ENCODE measurements at regions not wholly inside any gene's neighbourhood (a gene's known extent, or its start where the extent isn't known, plus 50 kb on each side); places are given as distances from the start of the nearest gene placed in this dataset.

GRCh38 chr6:56862415-56863175, 92.3 kb upstream of the BEND6 start:
- no peak for DNase-seq

DNA sequence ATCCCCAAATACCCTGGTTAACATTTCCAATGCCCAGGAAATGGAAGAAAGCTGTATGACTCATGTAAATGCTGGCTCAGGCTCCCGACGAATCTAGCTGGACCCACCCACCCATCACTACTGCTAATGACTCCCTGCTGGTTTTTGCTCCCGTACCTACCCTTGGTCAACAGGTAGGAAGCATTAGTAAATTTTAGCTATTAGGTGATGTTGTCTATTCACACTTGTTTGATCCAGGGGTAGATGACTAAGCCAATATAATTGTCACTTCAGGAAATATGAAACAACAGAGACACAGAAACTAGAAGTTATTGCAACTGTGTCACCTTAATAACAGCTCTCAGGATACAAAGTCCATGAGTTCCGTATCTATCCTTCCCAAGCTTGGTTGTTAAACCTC, 94.4 kb upstream of the BEND6 start:
- no peak for DNase-seq

DNA sequence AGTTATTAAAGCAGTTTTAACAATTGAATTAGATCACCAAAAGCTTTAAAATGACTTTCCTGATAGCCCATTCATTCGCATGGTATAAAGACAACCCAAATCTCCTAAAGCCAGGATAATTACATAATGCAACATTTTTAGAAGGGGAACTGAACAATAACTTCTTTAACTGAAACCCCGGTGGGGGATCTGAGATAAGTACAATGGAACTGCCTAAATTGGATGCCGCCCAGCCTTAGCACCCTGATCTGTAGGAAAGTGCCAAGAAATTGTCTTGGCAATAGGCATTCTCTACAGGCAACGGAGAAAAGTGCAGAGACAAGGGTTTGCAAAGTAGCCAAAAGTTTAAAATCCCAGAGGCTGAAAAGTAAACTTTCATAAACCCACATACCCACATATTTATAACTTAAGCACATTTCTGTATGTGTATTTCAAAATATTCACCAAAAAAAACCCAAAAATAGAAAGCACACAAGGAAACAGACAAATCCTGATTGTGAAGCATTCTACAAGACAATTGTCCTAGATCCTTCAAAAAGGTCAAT, 98.8 kb upstream of the BEND6 start:
- no peak for DNase-seq

DNA sequence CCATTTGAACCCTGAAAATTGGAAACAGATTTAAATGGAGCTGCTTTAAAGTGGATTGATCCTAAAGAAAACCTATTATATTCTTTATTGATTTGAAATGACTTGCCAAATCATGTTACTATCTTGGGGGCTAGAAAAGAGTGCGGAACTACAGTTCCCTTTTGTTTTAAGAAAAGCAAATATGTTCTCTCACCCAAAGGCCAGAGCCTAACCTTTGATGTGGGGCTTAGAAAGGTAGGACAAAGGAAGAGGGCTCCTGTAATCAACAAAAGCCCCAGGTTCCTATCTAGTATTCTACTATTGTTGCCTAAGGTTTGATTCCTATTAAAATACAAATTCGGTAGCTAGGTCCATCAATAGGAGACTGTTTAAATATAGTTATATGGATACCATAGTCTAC, 100.8 kb upstream of the BEND6 start:
- no peak for DNase-seq

GRCh38 chr6:56853541-56853940, 101.4 kb upstream of the BEND6 start:
- no peak for DNase-seq

- DNase-seq, result no peak
These were observed 102.5 kb upstream of the BEND6 start for GRCh38 chr6:56852260-56853010.

DNA sequence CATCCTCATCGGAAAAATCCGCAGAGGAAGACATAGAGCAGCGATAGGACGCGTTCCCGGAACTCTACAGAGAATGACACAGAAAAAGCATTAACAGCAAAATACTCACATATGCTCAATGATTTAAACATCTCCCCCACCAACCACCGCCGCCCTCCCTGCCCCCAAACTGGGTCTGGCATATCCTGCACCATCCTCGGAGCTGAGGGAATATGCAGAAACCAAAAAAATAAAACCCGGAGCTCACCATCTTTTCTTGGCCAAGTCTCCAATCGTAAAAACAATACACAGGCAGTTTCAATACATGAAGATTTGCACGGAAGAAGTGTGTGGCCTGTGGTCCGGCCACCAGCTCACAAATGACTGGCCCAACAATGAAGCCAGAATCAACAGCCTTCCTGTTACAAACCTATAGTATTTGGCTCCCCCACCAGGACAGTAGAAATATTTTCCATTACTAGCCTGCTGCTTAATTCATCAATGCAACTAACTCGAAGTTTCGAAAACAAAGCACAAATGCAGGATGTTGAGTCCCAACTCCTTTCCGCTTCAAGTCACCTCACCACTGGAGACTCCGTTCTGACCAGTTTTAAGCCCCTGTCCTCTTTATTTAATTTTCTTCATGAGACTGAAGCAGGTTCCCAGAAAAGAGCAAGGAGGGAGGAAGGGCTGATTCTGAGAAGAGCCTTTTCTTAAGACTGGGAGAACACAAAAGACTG, 103.2 kb upstream of the BEND6 start:
- DNase-seq, result no peak

DNA sequence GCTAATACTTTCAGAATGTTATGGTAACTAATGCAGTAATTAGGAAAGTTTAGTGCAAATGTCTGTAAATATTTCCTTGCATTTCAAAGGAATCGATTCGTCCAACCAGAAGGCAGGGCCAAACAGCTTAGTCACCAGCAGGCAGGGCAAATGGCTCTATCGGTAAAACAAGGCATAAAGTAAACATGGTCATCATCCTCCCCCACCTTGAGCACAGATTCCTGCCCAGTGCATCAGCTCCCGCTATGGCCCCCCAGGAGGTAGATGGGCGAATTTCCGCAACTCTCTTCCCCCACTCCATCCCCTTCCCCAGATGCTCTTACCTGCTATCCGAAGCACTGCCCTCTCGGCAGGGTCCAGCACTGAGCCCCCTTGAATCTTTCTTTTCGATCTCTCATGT, 103.8 kb upstream of the BEND6 start:
- DNase-seq, result no peak

DNA sequence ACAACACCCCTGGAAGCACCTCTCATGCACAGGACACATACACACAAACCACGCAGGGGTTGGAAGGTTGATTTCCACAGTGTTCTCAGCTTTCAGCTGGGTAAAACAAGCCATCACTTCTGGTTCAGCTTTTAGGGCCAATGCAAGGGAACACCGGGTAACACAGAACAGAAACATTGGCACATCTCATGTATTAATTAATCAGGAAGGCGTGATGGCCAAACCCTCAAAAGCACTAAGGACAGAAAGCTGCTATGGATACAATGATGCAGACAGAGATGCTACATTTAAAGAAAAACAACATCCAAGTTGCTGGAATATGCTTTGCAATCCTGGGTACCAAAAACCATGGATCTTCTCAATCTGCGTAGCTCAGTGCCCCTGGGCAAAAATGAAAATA, 104.3 kb upstream of the BEND6 start:
- no peak for DNase-seq

DNA sequence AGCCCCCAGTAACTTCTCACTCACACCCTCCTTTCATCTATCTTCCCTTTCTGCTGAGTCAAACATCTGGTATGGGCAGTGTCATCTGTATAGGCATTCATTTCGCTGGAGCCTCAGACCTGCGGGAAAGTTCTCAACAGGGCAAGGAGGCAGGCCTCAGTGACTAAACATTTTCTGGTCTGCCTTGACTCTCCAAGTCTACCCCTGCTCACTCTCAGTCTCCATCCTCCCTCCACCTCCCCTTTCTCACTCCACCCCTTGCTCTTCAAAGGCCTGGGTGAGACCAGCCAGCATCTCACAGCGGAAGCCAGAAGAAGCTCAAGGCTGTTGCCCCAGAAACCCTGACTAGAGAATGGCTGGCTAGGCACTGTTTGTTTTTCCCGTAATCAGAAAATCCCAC, 105.0 kb upstream of the BEND6 start:
- no peak for DNase-seq

DNA sequence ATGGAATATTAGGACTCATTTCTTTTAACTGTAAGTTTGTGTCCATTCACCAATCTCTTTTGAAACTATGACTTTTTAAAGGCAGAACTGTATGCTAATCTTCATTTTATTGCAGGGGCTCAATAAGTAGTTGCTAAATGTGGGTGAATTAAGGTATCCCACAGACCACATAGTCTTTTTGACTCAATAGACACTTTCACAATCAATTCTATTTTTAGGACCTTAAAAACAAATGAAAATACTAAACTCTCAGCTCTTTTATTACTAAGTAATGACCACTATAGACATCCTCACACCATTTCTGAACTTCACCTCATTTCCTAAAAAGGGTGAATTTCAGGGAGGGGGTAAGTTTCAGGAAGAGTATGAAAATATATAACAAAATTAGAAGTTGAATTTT, 106.8 kb upstream of the BEND6 start:
- DNase-seq, result no peak

DNA sequence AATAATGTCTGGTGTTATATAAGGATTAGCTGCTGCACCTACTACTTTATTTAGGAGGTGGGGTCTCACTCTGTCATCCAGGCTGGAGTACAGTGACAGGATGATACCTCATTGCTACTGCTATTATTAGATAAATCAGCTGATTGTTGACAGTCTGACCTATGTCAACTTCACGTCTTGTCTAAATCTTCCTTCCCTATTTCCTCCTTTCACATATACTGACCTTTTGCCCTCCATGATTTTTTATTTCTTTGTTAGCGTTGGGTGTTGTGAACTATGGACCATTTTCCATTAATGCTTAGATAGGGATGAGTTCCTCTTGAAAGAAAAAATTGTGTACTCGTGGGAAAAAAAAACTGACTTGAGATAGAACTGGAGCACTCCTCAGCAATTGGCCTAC, 109.9 kb upstream of the BEND6 start:
- no peak for DNase-seq

GRCh38 chr6:56843476-56844349, 111.2 kb upstream of the BEND6 start:
- peak; percentile 50 for DNase-seq

GRCh38 chr6:56842686-56843475, 112.0 kb upstream of the BEND6 start:
- DNase-seq, result no peak

GRCh38 chr6:56841751-56842150, 113.2 kb upstream of the BEND6 start:
- DNase-seq, result no peak

DNA sequence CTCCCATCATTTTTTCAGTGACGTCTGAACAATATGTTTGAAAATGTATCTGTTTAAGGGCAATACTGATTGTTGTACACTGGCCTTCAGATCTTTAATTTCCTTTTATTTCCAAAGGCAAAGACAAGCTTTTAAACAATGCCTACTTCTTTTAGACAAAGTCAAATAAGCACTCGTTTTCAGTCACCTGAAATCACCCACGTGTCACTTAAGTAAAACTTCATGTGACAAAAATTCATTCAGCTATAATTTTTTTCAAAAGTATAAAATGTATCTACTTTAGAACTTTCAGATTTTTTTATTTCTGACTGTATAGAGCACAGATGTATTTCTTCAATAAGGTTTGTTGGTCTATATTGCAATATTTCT, 113.5 kb upstream of the BEND6 start:
- DNase-seq, result no peak

DNA sequence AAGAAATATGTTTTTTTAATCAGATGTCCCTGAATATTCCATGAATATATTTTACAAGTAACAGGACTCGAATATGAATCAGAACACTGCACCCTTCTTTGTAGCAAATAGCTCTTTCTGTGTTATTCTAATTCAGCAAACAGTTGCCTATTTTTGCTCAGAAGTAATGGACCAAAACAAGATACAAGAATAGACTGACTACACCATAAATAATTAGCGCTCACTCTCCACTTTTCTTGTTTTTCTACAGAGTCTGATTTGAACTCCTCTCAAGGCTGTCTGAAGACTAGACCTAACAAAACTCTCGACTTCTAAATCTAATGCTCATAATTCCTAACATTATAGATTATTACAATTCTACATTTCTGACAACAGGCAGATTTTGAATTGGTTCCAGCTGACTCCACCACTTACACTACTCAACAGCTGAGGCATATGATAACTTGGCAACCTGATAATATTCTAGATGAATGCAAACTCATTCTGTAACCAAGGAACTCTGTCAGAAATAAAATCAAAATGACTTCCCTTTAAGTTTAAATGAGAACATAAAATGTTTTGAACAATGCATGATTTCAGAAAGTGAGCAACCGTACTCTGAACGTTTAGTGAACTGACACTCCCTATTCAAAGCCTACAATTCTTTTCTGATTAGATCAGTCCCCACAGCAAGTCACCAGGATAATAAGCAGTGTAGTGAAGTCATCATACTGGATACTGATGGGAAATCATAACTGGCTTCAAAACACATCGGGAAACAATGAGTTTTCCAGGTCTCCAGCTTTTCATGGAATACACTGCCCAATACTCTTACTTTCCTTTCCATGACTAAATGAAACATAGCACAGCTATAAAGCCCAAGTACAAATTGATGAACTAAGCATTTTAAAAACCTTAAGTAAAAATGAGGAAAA, 114.2 kb upstream of the BEND6 start:
- no peak for DNase-seq

GRCh38 chr6:56839533-56840183, 115.2 kb upstream of the BEND6 start:
- no peak for DNase-seq

- DNase-seq, result no peak
These were observed 115.9 kb upstream of the BEND6 start for GRCh38 chr6:56838965-56839364.

DNA sequence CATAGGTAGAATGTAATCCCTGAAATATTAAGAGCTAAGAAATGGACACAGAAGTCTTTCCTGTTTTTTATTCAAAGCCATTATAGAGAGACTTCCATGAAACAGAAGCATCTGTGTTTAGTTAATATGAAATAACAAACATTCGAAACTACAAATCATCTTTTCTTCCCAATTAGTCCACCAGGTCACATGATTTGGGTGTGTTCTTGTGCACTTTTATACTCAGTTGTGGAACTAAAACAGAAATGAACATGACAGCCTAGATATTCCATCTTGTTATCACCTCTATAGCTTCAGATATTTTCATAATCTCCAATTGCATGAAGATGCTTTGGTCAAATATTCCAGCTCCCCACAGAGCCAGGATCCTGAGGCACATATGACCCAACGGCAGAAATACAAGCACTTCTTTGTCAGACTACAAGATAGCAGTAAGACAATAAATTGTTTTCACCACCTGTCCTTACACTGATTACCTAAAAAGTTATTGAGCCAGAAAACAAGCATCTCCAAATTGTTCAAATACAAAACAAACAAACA, 116.8 kb upstream of the BEND6 start:
- no peak for DNase-seq
